Hippocampal formation (tissue), 2 donors: ENCODE measurements at regions not wholly inside any gene's neighbourhood (a gene's known extent, or its start where the extent isn't known, plus 50 kb on each side); places are given as distances from the start of the nearest gene placed in this dataset.
"Not testable (repeated sequence)": the region's sequence is repeated elsewhere in the genome, so short reads cannot be mapped to it uniquely, and the experiment has no call there.

ENCODE experiments used
- DNase-seq, 2 donors: peaks; one replicate each; lab custom pipeline; 2025; lab: John Stamatoyannopoulos, UW

GRCh38 chr7:42722198-42722597 lies 189.7 kb downstream of the C7orf25 start:
- DNase-seq: no peak

- DNase-seq: no peak
These were observed 190.7 kb downstream of the C7orf25 start for GRCh38 chr7:42720991-42721796.

- DNase-seq: no peak
These were observed 191.9 kb downstream of the C7orf25 start for GRCh38 chr7:42720012-42720411.

- DNase-seq: not testable (repeated sequence)
These were observed 193.4 kb downstream of the C7orf25 start for GRCh38 chr7:42718466-42718865.

- DNase-seq: no peak
These were observed 197.5 kb downstream of the C7orf25 start for GRCh38 chr7:42714356-42714755.

- DNase-seq: no peak
These were observed 202.6 kb downstream of the C7orf25 start for GRCh38 chr7:42709284-42709683.

- DNase-seq: no peak
These were observed 207.2 kb downstream of the C7orf25 start for GRCh38 chr7:42704710-42705109.

- no peak for DNase-seq
These were observed 209.2 kb downstream of the C7orf25 start for GRCh38 chr7:42702647-42703046.

GRCh38 chr7:42700406-42701327 lies 211.2 kb downstream of the C7orf25 start:
- no peak for DNase-seq

- DNase-seq: no peak
These were observed 212.3 kb downstream of the C7orf25 start for GRCh38 chr7:42699380-42700178.

- no peak for DNase-seq
These were observed 213.1 kb downstream of the C7orf25 start for GRCh38 chr7:42698600-42699374.

GRCh38 chr7:42694894-42695507 lies 216.9 kb downstream of the C7orf25 start:
- no peak for DNase-seq

GRCh38 chr7:42693722-42694121 lies 218.1 kb downstream of the C7orf25 start:
- DNase-seq: no peak

- DNase-seq: no peak
These were observed 219.2 kb downstream of the C7orf25 start for GRCh38 chr7:42692621-42693020.

GRCh38 chr7:42690794-42691639 lies 220.9 kb downstream of the C7orf25 start:
- DNase-seq: no peak

GRCh38 chr7:42689626-42690025 lies 222.2 kb downstream of the C7orf25 start:
- no peak for DNase-seq

- no peak for DNase-seq
These were observed 223.9 kb downstream of the C7orf25 start for GRCh38 chr7:42688056-42688371.

GRCh38 chr7:42687211-42688055 lies 224.4 kb downstream of the C7orf25 start:
- no peak for DNase-seq

GRCh38 chr7:42686594-42687156 lies 225.2 kb downstream of the C7orf25 start:
- no peak for DNase-seq
